Prostate gland (tissue), 2 donors: ENCODE measurements at regions not wholly inside any gene's neighbourhood (a gene's known extent, or its start where the extent isn't known, plus 50 kb on each side); places are given as distances from the start of the nearest gene placed in this dataset.
A peak's percentile ranks its signal among the peaks of the same experiment; 100 is the strongest.

ENCODE experiments used
- DNase-seq: peaks from one replicate; pipeline ENCODE4 v3.0.0-alpha.2; 2019; ENCODE audit warnings: low spot score
- H3K27ac ChIP-seq, 2 donors: fragments of 200-600 bp; sonication (generic); 2 replicates each; pipeline ENCODE4 v1.5.1; 2017 to 2019
- H3K27me3 ChIP-seq: fragments of 200-600 bp; sonication (generic); replicated peaks from 2 replicates; pipeline ENCODE4 v1.5.1; 2019; ENCODE audit not compliant: insufficient read depth
- H3K36me3 ChIP-seq, 2 donors: fragments of 200-600 bp; sonication (generic); 1 replicate in 1 of 2; 2 replicates in 1 of 2; pipeline versions ENCODE4 v1.5.1 to v1.8.1; 2017 to 2019
- H3K4me1 ChIP-seq: fragments of 200-600 bp; sonication (generic); replicated peaks from 2 replicates; pipeline ENCODE4 v1.5.1; 2019
- H3K4me3 ChIP-seq, 2 donors: fragments of 200-600 bp; sonication (generic); 2 replicates each; pipeline ENCODE4 v1.5.1; 2017 to 2019
- H3K9me3 ChIP-seq: fragments of 200-600 bp; sonication (generic); 2 replicates; pipeline ENCODE4 v1.5.1; 2017
- POLR2A ChIP-seq: fragments of 450-650 bp; IDR thresholded peaks from one replicate; pipeline ENCODE4 v1.6.1; 2016; ENCODE audit warnings: antibody characterized with exemption, mild to moderate bottlenecking
- POLR2AphosphoS5 ChIP-seq: sonication (generic); formaldehyde crosslinking; IDR thresholded peaks from one replicate; pipeline ENCODE4 v1.6.1; 2017; ENCODE audit warnings: antibody characterized with exemption
- WGBS: methylation state at CpG from one replicate; pipeline ENCODE4 v1.1.5; 2018; 5-methylcytosine and 5-hydroxymethylcytosine counted together
- intact Hi-C: fragments of 100-400 bp; cut with DNase I; formaldehyde crosslinking; loops from one replicate; pipeline ENCODE4 v1.14.2; 2022
- TF ChIP-seq, protein P1 (sequence below), 4 experiments: fragments of 200-600 bp in 2 of 4; fragments of 450-650 bp in 2 of 4; sonication (generic) in 2 of 4; IDR thresholded peaks; 1 replicate in 3 of 4; 2 replicates in 1 of 4; pipeline ENCODE4 v1.5.1; 2016 to 2019; ENCODE audit warnings: antibody characterized with exemption in 4 of 4, mild to moderate bottlenecking in 2 of 4, moderate library complexity in 2 of 4

DNA sequence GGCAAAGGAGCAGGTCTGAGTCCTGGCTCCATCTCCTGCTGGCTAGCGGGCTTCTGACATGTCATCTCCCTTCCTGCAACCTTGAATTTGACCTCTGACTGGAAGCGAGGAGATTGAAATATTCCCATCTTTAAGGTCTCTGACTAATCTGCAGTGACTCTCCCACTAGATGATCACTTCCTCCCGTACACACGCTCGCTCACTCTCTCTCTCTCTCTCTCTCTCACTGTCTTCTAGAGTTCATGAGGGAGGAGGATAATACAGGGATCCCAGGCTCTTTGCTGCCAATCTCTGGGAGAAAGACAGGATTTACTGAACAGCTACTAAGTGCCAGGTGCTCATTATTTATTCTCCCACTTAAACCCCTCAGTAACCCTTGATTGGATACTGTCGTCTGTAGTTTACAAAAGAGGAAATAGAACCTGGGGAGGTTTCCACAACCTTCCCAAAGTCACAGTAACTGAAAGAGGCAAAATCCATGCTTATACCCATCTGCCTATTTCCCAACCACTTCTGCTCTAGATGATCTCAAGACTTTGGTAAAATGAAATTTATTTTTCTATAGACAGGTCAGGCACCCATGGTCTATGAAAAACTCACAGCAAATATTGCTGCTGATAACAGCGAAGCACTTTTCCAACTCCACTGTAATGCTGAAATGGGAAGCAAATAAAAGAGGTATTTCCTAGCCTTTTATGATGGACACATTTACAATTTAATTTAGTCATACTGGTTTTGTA lies 193.5 kb upstream of the C1QTNF7 start:
- H3K4me3 ChIP-seq = no peak overlapping the region
- DNase-seq = no peak
- 47% methylated on average over 7 of the region's 7 CpGs for WGBS
- no peak for TF ChIP-seq POLR2A
- TF ChIP-seq, protein P1, sequence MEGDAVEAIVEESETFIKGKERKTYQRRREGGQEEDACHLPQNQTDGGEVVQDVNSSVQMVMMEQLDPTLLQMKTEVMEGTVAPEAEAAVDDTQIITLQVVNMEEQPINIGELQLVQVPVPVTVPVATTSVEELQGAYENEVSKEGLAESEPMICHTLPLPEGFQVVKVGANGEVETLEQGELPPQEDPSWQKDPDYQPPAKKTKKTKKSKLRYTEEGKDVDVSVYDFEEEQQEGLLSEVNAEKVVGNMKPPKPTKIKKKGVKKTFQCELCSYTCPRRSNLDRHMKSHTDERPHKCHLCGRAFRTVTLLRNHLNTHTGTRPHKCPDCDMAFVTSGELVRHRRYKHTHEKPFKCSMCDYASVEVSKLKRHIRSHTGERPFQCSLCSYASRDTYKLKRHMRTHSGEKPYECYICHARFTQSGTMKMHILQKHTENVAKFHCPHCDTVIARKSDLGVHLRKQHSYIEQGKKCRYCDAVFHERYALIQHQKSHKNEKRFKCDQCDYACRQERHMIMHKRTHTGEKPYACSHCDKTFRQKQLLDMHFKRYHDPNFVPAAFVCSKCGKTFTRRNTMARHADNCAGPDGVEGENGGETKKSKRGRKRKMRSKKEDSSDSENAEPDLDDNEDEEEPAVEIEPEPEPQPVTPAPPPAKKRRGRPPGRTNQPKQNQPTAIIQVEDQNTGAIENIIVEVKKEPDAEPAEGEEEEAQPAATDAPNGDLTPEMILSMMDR (IDR thresholded peaks at IDR 0.05) = no peak
- TF ChIP-seq POLR2AphosphoS5 = no peak
- no peaks in the 10 kb centered on the region for H3K36me3 ChIP-seq
- H3K4me1 ChIP-seq = no peaks in the 10 kb centered on the region
- no peaks in the 10 kb centered on the region for H3K9me3 ChIP-seq
- H3K27ac ChIP-seq = no peak overlapping the region
- intact Hi-C loops = loop anchor here (5.0 kb wide), 1 partner anchor 408 kb away; no protein-coding TSS in a partner anchor
- no peaks in the 10 kb centered on the region for H3K27me3 ChIP-seq

DNA sequence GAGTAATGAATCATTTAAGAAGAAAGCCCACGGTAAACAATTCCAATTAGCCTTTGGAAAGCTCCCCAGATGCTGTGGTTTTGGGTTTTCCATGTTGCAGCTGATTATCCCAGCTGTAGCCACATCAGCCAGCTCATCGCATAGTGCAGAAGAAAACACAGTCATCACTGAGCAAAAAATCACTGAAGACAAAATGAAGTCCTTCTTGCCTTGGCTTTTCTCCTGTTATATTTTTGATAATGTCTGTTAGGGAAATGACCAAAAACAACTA lies 193.0 kb upstream of the C1QTNF7 start:
- TF ChIP-seq, protein P1 (IDR thresholded peaks at IDR 0.05) = no peak
- TF ChIP-seq POLR2AphosphoS5 (no peak), POLR2A (no peak)
- no peak for DNase-seq
- Histone ChIP-seq H3K4me3 (no peak overlapping the region), H3K9me3 (no peaks in the 10 kb centered on the region), H3K36me3 (no peaks in the 10 kb centered on the region), H3K4me1 (no peaks in the 10 kb centered on the region), H3K27ac (no peak overlapping the region), H3K27me3 (no peaks in the 10 kb centered on the region)
- WGBS = 16% methylated on average over 2 of the region's 2 CpGs
- intact Hi-C loops = loop anchor here (5.0 kb wide), 3 partner anchors 93 to 408 kb away; no protein-coding TSS in a partner anchor

DNA sequence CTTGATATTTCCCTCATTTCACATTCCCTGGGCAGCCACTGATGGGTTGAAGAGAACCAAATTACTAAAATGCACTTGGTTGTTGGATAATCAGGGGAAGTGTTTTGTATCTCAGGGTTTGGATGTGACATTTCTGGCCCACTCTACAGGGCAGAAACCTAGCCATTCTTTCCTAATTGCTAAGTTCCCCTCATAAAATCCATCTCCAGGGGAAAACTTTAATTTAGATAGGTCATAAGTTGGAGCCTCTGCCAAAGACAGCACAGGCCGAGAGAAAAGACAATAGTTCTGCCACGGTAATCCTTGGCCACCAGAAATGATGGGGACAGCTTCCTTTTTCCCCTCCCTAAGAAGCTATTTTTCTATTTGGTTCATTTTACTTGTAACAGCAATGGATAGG lies 192.7 kb upstream of the C1QTNF7 start:
- Histone ChIP-seq H3K27ac (no peak overlapping the region), H3K4me3 (no peak overlapping the region), H3K36me3 (no peaks in the 10 kb centered on the region), H3K4me1 (no peaks in the 10 kb centered on the region), H3K27me3 (no peaks in the 10 kb centered on the region), H3K9me3 (no peaks in the 10 kb centered on the region)
- 19% methylated on average over 2 of the region's 2 CpGs for WGBS
- no peak for DNase-seq
- TF ChIP-seq POLR2AphosphoS5 (no peak), POLR2A (no peak)
- intact Hi-C loops = loop anchor here (5.0 kb wide), 2 partner anchors 92 to 162 kb away; no protein-coding TSS in a partner anchor

DNA sequence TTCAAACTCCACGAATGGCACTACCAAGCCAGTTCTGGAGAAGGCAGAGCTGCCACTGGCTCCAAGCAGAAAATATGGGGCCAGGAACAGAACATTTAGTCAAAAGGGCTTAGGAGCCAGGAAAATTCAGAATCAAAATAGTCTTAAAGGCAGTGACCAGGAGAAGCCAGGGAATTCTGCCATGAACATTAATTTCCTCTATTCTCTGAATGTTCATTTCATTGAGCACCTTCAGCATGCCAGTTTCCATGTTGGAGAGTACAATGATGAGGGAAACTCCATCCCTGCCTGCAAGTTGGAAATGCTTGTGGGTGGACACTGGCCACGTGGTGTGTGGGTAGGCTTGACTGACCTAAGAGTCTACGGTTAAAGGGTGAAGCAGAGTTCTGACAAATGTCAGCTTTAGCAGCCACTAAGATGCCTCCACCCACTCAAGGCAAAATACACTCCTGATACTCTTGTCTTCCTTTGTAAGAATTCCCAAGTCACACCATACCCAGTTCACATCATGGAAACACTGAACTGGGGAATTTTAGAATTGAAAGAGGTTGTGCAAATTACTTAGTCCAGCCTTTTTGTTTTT lies 190.1 kb upstream of the C1QTNF7 start:
- no peak overlapping the region for H3K27ac ChIP-seq
- TF ChIP-seq, protein P1 (IDR thresholded peaks at IDR 0.05) = no peak
- TF ChIP-seq POLR2A (no peak), POLR2AphosphoS5 (no peak)
- H3K36me3 ChIP-seq = no peaks in the 10 kb centered on the region
- no peaks in the 10 kb centered on the region for H3K27me3 ChIP-seq
- H3K4me1 ChIP-seq = no peaks in the 10 kb centered on the region
- H3K4me3 ChIP-seq = no peak overlapping the region
- DNase-seq = no peak
- WGBS = 83% methylated on average over 3 of the region's 3 CpGs
- no peaks in the 10 kb centered on the region for H3K9me3 ChIP-seq
- intact Hi-C loops = loop anchor here (2.0 to 5.0 kb wide), 3 partner anchors 90 to 219 kb away; no protein-coding TSS in a partner anchor

DNA sequence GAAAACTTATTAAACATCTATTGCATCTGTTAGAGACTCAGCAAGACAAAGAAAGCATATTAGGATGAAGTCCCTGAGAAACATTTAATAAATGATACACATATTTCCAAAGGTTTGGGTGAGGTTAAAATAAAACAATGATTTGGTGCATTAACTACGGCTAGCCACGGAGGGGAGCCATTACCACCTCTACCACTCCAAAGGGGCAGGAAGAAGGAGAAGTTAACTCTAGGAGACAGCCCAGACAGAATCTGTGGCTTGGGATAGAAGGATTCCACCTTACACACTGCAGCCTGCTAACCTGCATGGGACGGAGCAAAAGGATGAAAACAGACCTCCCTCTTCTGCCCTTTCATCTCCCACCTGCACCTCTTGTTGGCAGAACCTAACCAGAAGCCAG lies 189.1 kb upstream of the C1QTNF7 start:
- TF ChIP-seq, protein P1 (IDR thresholded peaks at IDR 0.05) = peak in 3 of 4 experiments; percentile 37 to 50 (median 44)
- TF ChIP-seq POLR2A = no peak
- 50% methylated on average over 3 of the region's 3 CpGs for WGBS
- H3K27me3 ChIP-seq = no peaks in the 10 kb centered on the region
- H3K27ac ChIP-seq = no peak overlapping the region
- no peak for DNase-seq
- no peaks in the 10 kb centered on the region for H3K36me3 ChIP-seq
- intact Hi-C loops = loop anchor here (2.0 to 5.0 kb wide), 3 partner anchors 89 to 218 kb away; no protein-coding TSS in a partner anchor
- H3K4me3 ChIP-seq = no peak overlapping the region
- no peaks in the 10 kb centered on the region for H3K4me1 ChIP-seq
- H3K9me3 ChIP-seq = no peaks in the 10 kb centered on the region
